HL-60 (cell line): ENCODE measurements at regions not wholly inside any gene's neighbourhood (a gene's known extent, or its start where the extent isn't known, plus 50 kb on each side); places are given as distances from the start of the nearest gene placed in this dataset.

Experiments
- GABPA ChIP-seq: IDR thresholded peaks from 2 replicates; pipeline ENCODE4 v1.6.1; 2012; ENCODE audit warnings: low read depth
- POLR2AphosphoS5 ChIP-seq: IDR thresholded peaks from 2 replicates; pipeline ENCODE4 v1.6.1; 2012; ENCODE audit warnings: low read depth
- TF ChIP-seq, protein P1 (sequence below): IDR thresholded peaks from one replicate; pipeline ENCODE4 v1.5.1; 2011; ENCODE audit warnings: low read length, control low read depth, inconsistent platforms; ENCODE audit not compliant: insufficient read depth
- TF ChIP-seq, protein P2 (sequence below): IDR thresholded peaks from 2 replicates; pipeline ENCODE4 v1.6.1; 2012; ENCODE audit warnings: low read depth; ENCODE audit not compliant: insufficient replicate concordance

DNA sequence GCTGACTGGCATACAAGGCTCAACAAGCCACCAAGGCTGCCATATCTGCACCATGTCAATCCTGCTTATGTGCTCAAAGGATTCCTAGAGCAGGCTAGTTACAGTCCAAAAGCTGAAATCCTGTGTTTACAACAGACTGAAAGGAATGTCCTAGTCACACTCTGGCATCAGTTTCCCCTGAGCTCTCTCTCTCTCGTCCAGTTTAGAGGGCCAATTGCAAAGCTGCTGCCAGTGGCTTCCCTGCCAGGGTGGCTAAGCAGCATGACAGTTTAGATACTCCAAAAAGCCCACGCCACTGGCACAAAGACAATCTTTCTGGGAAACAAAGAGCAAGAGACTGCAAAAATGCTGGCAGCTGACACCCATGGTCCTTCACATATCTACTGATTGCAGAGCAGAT lies 392.1 kb downstream of the RPS29 start:
- TF ChIP-seq, protein P1, sequence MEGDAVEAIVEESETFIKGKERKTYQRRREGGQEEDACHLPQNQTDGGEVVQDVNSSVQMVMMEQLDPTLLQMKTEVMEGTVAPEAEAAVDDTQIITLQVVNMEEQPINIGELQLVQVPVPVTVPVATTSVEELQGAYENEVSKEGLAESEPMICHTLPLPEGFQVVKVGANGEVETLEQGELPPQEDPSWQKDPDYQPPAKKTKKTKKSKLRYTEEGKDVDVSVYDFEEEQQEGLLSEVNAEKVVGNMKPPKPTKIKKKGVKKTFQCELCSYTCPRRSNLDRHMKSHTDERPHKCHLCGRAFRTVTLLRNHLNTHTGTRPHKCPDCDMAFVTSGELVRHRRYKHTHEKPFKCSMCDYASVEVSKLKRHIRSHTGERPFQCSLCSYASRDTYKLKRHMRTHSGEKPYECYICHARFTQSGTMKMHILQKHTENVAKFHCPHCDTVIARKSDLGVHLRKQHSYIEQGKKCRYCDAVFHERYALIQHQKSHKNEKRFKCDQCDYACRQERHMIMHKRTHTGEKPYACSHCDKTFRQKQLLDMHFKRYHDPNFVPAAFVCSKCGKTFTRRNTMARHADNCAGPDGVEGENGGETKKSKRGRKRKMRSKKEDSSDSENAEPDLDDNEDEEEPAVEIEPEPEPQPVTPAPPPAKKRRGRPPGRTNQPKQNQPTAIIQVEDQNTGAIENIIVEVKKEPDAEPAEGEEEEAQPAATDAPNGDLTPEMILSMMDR = no peak
- TF ChIP-seq POLR2AphosphoS5 (no peak), GABPA (no peak)
- TF ChIP-seq, protein P2, sequence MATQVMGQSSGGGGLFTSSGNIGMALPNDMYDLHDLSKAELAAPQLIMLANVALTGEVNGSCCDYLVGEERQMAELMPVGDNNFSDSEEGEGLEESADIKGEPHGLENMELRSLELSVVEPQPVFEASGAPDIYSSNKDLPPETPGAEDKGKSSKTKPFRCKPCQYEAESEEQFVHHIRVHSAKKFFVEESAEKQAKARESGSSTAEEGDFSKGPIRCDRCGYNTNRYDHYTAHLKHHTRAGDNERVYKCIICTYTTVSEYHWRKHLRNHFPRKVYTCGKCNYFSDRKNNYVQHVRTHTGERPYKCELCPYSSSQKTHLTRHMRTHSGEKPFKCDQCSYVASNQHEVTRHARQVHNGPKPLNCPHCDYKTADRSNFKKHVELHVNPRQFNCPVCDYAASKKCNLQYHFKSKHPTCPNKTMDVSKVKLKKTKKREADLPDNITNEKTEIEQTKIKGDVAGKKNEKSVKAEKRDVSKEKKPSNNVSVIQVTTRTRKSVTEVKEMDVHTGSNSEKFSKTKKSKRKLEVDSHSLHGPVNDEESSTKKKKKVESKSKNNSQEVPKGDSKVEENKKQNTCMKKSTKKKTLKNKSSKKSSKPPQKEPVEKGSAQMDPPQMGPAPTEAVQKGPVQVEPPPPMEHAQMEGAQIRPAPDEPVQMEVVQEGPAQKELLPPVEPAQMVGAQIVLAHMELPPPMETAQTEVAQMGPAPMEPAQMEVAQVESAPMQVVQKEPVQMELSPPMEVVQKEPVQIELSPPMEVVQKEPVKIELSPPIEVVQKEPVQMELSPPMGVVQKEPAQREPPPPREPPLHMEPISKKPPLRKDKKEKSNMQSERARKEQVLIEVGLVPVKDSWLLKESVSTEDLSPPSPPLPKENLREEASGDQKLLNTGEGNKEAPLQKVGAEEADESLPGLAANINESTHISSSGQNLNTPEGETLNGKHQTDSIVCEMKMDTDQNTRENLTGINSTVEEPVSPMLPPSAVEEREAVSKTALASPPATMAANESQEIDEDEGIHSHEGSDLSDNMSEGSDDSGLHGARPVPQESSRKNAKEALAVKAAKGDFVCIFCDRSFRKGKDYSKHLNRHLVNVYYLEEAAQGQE = no peak
